Ishikawa (cell line): ENCODE measurements at regions not wholly inside any gene's neighbourhood (a gene's known extent, or its start where the extent isn't known, plus 50 kb on each side); places are given as distances from the start of the nearest gene placed in this dataset.

Source experiments
- EGR1 ChIP-seq: IDR thresholded peaks from 2 replicates; pipeline ENCODE4 v1.6.1; 2012
- EP300 ChIP-seq: IDR thresholded peaks from 2 replicates; pipeline ENCODE4 v1.6.1; 2012; ENCODE audit warnings: borderline replicate concordance
- RAD21 ChIP-seq: IDR thresholded peaks from 2 replicates; pipeline ENCODE4 v1.6.1; 2012; ENCODE audit warnings: low read depth
- TAF1 ChIP-seq: IDR thresholded peaks from 2 replicates; pipeline ENCODE4 v1.6.1; 2012; ENCODE audit warnings: low read depth, mild to moderate bottlenecking
- ZBTB7A ChIP-seq: IDR thresholded peaks from 2 replicates; pipeline ENCODE4 v1.6.1; 2012; ENCODE audit warnings: low read depth
- TF ChIP-seq, protein P1 (sequence below): IDR thresholded peaks from 2 replicates; pipeline ENCODE4 v1.6.1; 2012; ENCODE audit warnings: low read depth, mild to moderate bottlenecking

GRCh38 chr13:18960637-18961227 is 220.9 kb downstream of the TUBA3C start:
- TF ChIP-seq RAD21 (no peak), TAF1 (no peak), ZBTB7A (no peak), EGR1 (no peak), EP300 (no peak)
- TF ChIP-seq, protein P1, sequence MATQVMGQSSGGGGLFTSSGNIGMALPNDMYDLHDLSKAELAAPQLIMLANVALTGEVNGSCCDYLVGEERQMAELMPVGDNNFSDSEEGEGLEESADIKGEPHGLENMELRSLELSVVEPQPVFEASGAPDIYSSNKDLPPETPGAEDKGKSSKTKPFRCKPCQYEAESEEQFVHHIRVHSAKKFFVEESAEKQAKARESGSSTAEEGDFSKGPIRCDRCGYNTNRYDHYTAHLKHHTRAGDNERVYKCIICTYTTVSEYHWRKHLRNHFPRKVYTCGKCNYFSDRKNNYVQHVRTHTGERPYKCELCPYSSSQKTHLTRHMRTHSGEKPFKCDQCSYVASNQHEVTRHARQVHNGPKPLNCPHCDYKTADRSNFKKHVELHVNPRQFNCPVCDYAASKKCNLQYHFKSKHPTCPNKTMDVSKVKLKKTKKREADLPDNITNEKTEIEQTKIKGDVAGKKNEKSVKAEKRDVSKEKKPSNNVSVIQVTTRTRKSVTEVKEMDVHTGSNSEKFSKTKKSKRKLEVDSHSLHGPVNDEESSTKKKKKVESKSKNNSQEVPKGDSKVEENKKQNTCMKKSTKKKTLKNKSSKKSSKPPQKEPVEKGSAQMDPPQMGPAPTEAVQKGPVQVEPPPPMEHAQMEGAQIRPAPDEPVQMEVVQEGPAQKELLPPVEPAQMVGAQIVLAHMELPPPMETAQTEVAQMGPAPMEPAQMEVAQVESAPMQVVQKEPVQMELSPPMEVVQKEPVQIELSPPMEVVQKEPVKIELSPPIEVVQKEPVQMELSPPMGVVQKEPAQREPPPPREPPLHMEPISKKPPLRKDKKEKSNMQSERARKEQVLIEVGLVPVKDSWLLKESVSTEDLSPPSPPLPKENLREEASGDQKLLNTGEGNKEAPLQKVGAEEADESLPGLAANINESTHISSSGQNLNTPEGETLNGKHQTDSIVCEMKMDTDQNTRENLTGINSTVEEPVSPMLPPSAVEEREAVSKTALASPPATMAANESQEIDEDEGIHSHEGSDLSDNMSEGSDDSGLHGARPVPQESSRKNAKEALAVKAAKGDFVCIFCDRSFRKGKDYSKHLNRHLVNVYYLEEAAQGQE, result no peak
